HuH-7 (cell line): ENCODE measurements at regions not wholly inside any gene's neighbourhood (a gene's known extent, or its start where the extent isn't known, plus 50 kb on each side); places are given as distances from the start of the nearest gene placed in this dataset.

Experiments used
- DNase-seq: peaks from one replicate; pipeline ENCODE4 v3.0.0; 2011; ENCODE audit warnings: low spot score

- no peak for DNase-seq
Measured at GRCh38 chr20:17787816-17788215, 88.0 kb downstream of the BANF2 start.

GRCh38 chr20:17786221-17786718 lies 86.5 kb downstream of the BANF2 start:
- no peak for DNase-seq
